ENCODE measurements at regions not wholly inside any gene's neighbourhood (a gene's known extent, or its start where the extent isn't known, plus 50 kb on each side); places are given as distances from the start of the nearest gene placed in this dataset.

DNA sequence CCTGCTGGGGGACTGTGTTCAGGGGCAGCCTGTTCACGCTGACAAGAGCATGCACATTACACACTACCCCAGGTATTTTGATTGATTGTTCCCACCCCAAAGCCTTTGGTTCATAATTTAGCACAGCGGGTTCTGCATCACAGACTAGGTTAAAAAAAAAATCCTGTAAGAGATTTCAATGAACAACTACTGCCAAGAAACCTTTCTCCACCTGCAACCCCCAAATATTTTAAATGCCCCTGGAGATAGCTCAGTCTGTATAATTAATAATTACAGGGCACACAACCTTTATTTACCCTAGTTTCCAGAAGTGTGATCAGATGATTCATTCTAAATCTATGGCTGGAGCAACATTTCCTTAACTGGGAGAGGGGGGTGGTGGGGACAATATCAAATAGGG lies 87.6 kb downstream of the NR2F2 start:
- TF ChIP-seq EP300 (IDR thresholded peaks at IDR 0.05) (no peak), POLR2A (IDR thresholded peaks at IDR 0.05) (no peak)
- TF ChIP-seq, protein P1, sequence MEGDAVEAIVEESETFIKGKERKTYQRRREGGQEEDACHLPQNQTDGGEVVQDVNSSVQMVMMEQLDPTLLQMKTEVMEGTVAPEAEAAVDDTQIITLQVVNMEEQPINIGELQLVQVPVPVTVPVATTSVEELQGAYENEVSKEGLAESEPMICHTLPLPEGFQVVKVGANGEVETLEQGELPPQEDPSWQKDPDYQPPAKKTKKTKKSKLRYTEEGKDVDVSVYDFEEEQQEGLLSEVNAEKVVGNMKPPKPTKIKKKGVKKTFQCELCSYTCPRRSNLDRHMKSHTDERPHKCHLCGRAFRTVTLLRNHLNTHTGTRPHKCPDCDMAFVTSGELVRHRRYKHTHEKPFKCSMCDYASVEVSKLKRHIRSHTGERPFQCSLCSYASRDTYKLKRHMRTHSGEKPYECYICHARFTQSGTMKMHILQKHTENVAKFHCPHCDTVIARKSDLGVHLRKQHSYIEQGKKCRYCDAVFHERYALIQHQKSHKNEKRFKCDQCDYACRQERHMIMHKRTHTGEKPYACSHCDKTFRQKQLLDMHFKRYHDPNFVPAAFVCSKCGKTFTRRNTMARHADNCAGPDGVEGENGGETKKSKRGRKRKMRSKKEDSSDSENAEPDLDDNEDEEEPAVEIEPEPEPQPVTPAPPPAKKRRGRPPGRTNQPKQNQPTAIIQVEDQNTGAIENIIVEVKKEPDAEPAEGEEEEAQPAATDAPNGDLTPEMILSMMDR (IDR thresholded peaks at IDR 0.05): no peak
- DNase-seq: no peak
- H3K27me3 ChIP-seq: no peaks in the 10 kb centered on the region
- intact Hi-C loops (cut with DNase I): loop anchor here in 1 of 4 donors (10.0 kb wide), 1 partner anchor 53 kb away; no protein-coding TSS in a partner anchor
- H3K9me3 ChIP-seq: no peaks in the 10 kb centered on the region
- H3K4me1 ChIP-seq (ENCODE audit: insufficient read depth): peaks cover 4% of the 10 kb centered on the region
- 80 to 97% (median 87%) methylated on average over 2 of the region's 2 CpGs for WGBS, 3 donors
- no peak overlapping the region for H3K27ac ChIP-seq
- H3K4me3 ChIP-seq: no peak overlapping the region
- no peaks in the 10 kb centered on the region for H3K36me3 ChIP-seq

DNA sequence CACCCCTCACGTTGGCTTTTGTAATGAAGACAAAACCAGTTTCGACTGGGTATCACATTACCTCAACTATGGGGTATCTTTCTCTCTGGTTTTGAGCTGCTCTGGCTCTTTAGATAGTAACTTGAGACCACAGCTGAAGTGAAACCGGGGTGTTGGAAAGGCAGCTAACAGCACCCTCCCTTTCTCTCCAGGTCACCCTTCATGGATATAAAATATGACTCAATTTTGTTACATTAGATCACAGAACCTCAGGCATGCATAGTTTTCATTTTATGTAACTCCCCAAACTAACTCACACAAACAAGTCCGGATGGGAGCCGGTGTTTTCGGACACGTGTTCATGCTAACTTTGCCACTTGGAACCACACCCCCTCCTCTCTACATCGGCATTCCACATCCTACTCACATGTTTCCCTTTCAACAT lies 90.7 kb downstream of the NR2F2 start:
- TF ChIP-seq EP300 (IDR thresholded peaks at IDR 0.05): no peak
- TF ChIP-seq POLR2A (IDR thresholded peaks at IDR 0.05): no peak
- TF ChIP-seq, protein P1 (IDR thresholded peaks at IDR 0.05): no peak
- Histone ChIP-seq H3K36me3 (no peaks in the 10 kb centered on the region), H3K27ac (no peak overlapping the region), H3K4me1 (ENCODE audit: insufficient read depth) (peaks cover 2% of the 10 kb centered on the region), H3K27me3 (no peaks in the 10 kb centered on the region), H3K4me3 (no peak overlapping the region), H3K9me3 (no peaks in the 10 kb centered on the region)
- intact Hi-C loops (cut with DNase I): no loop called here
- WGBS, 3 donors: 71 to 82% (median 80%) methylated on average over 8 of the region's 8 CpGs
- no peak for DNase-seq

DNA sequence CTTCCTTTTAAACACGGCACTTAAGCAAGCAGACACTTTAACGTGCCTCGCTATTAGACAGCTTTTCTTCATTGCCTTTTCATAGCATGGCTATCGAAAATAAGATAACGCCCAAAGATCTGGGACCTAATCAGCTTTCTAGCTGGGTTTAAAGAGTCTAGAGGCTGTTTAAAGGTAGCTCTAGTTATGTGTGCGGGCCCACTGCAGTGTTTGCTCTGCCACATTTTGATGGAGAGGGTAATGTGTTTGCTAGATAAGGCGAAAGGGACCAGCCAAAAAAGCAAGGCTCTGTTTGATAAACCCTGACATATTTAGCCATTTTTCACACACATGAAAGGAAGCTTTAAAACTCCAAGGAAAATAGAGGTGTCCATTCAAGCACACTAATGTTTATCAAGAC lies 91.6 kb downstream of the NR2F2 start:
- no peaks in the 10 kb centered on the region for H3K9me3 ChIP-seq
- H3K27me3 ChIP-seq: no peaks in the 10 kb centered on the region
- no peaks in the 10 kb centered on the region for H3K36me3 ChIP-seq
- no peaks in the 10 kb centered on the region for H3K4me1 ChIP-seq (ENCODE audit: insufficient read depth)
- WGBS, 3 donors: 78 to 84% (median 79%) methylated on average over 7 of the region's 7 CpGs
- intact Hi-C loops (cut with DNase I): no loop called here
- TF ChIP-seq EP300 (IDR thresholded peaks at IDR 0.05): no peak
- TF ChIP-seq, protein P1 (IDR thresholded peaks at IDR 0.05): no peak
- no peak for TF ChIP-seq POLR2A (IDR thresholded peaks at IDR 0.05)
- no peak overlapping the region for H3K27ac ChIP-seq
- H3K4me3 ChIP-seq: no peak overlapping the region
- DNase-seq: no peak

DNA sequence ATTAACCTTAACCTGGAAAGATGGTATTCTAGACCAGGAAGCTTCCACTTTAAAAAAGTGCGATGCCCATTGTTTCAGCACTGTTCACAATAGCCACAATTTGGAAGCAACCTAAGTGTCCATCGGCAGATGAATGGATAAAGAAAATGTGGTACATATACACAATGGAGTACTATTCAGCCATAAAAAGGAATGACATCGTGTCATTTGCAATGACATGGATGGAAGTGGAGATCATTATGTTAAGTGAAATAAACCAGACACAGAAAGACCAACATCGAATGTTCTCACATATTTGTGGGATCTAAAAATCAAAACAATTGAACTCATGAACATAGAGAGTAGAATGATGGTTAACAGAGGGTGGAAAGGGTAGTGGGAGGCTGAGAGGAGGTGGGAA lies 94.2 kb downstream of the NR2F2 start:
- intact Hi-C loops (cut with DNase I): loop anchor here in 1 of 4 donors (1.0 kb wide), 1 partner anchor 19 kb away; no protein-coding TSS in a partner anchor
- WGBS, 3 donors: 84 to 86% (median 85%) methylated on average over 4 of the region's 4 CpGs
- TF ChIP-seq POLR2A (IDR thresholded peaks at IDR 0.05) (no peak), EP300 (IDR thresholded peaks at IDR 0.05) (no peak)
- TF ChIP-seq, protein P1 (IDR thresholded peaks at IDR 0.05): no peak

More for the DNA sequence above, 94.2 kb downstream of the NR2F2 start:
- no peaks in the 10 kb centered on the region for H3K4me1 ChIP-seq (ENCODE audit: insufficient read depth)
- H3K27me3 ChIP-seq: no peaks in the 10 kb centered on the region
- DNase-seq: no peak
- H3K9me3 ChIP-seq: no peaks in the 10 kb centered on the region
- H3K36me3 ChIP-seq: no peaks in the 10 kb centered on the region
- H3K27ac ChIP-seq: no peak overlapping the region
- no peak overlapping the region for H3K4me3 ChIP-seq

All from ovary (tissue), 7 donors.